ENCODE measurements at regions not wholly inside any gene's neighbourhood (a gene's known extent, or its start where the extent isn't known, plus 50 kb on each side); places are given as distances from the start of the nearest gene placed in this dataset.

GRCh38 chr22:49262167-49262566 is 565.5 kb downstream of the BRD1 start:
- no peak for DNase-seq

- DNase-seq: no peak
Measured at GRCh38 chr22:49261616-49262015, 566.1 kb downstream of the BRD1 start.

DNA sequence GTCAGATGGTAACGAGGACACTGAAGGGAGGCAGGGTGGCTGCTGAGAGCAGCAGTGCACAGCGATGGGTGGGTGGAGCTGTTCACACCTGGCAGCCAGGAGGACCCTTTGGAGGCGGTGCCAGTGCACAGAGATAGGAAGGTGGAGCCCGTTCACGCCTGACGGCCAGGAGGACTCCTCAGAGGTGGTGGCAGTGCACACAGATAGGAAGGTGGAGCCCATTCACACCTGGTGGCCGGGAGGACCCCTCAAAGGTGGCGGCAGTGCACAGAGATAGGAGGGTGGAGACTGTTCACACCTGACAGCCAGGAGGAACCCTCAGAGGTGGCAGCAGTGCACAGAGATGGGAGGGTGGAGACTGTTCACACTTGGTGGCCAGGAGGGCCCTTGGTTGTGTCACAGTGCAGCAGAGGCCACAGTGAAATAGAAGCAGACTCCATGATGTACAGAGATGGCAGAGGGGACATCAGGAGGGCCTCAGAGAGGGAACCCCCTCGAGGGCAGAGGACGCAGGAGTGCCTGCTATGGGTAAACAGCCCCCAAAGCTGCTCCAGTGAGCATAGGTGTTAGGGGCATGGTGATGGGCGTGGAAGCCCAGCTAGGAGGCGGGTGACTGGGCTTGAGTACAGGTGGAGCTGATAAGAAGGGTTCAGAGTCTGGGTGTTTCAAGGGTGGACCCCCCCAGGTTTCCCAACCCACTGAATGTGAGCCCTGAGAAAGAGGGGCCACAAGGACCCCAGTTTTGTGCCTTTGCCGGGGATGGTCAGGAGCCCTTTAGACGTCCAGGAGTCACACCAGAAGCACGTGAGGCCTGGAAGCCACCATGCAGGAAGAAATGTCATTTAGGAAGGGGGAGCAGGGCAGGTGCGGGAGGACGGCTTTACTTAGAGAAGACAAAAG is 566.7 kb downstream of the BRD1 start:
- DNase-seq: no peak

DNA sequence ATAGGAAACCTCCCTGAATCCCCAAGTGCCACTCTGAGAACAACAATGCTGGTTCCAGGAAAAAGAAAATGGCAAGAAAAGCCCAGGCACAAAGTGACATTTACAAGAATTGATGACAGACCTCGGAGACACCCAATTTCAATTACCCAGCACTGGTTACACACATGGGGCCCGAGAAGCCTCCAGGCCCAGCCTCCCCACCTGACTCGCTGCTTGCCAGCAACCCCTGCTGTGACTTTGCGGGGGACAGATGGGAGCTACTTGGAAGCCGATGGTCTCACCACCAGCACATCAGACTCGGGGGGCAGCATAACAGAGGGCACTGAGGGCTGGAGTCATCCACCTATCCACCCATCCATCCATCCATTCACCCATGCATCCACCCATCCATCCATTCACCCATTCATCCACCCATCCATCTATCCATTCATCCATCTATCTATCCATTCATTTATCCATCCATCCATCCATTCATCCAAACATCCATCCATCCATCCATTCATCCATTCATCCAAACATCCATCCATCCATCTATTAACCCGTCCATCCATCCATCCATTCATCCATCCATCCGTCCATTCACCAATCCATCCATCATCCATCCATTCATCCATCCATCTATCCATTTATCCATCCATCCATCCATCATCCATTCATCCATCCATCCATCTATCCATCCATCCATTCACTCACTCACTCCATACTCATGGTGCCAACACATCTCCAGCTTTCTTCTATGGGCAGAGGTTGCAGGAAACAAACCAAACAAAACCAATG is 567.6 kb downstream of the BRD1 start:
- no peak for DNase-seq

DNA sequence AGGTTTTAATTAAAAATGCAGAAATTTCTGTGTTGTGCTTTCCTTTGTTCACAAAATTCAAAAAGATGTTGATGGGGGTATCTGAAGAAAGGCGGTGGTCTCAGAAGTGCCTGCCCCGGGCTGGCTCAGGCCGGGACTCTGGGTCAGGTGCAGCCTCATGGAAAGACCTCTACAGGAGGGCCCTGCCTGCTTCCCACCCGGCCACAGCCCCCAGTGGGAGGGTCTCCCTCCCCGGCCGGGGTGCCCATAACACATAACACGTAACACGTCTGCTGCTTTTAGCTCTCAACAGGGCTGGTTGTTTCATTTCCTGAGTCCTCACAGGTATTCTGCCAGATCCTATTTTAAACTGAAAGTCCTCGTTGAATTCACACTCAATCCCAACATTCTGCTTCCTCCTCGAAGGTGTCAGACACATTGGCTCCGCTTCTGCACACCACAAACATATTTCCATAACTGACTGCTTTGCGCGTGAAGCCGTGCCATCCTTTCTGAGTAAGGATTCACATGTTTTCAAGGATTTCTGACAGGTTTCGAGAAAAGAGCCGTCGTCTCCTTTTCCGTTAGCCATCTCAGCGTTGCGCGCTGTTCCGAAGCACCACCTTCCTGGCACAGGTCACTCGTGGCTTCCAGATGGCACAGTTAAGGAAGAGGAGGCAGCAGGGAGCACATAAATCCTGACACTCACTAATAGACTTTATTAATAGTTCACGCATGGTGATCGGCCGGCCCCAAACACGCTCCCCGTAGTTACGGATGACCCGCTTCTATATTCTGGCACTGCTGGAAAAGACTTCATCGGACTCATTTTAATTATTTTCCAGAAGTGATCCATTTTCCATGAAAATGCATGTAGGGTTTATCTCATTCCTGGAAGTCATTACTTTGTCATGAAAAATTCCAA is 569.3 kb downstream of the BRD1 start:
- DNase-seq: no peak

DNA sequence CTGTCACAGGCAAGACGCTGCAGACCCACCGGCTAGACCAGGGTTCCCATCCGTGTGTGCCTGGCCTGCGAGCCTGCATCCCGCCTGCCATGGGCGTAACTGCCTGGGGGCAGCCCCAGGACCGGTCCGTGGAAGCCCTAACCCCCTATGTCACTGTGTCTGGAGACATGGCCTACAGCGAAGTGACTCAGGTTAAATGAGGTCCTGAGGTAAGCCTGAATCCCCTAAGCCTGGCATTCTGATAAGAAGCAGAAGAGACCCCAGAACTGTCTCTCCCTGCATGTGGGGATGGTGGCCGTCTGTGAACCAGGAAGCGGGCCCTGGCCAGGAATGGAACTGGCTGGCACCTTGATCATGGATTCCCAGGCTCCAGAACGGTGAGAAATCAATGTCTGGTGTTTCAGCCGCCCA is 570.1 kb downstream of the BRD1 start:
- no peak for DNase-seq

- no peak for DNase-seq
Measured at GRCh38 chr22:49255741-49256318, 571.8 kb downstream of the BRD1 start.

GRCh38 chr22:49255154-49255553 is 572.5 kb downstream of the BRD1 start:
- no peak for DNase-seq

- no peak for DNase-seq
Measured at GRCh38 chr22:49253656-49254055, 574.0 kb downstream of the BRD1 start.

GRCh38 chr22:49251371-49251770 is 576.3 kb downstream of the BRD1 start:
- DNase-seq: no peak

DNA sequence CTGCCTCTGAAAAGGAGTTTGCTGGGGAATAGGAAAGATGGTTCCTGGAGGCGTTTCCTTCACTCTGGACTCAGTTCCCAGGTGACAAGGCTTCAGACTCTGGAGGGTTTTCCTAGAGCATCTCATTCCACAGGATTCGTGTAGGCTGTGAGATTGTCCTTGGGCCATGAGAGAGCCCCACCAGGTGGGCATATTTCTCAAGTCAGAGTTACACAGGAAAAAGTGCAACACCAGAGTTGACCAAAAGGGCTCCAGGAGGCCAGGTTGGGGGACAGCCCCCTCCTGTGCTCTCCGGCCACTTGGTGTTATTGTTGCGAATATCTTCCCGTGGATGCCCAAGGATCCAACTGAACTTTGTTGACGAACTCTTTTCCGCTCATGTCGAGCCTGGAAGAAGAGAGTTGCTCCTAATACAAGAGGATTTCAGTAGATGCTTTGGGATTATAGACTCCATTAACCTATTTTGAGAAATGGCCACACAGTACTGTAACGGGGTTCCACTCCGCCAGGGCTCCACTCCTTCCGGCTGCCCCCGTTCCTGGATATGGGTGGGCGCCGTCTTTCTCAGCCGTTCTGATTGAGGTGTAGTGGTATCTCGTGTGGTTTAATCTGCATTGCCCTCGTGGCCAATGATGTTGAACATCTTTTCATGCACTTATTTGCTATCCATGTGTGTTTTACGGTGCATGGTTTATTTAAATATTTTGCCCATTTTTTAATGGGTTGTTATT is 580.3 kb downstream of the BRD1 start:
- DNase-seq: no peak

GRCh38 chr22:49244466-49245420 is 582.9 kb downstream of the BRD1 start:
- no peak for DNase-seq

- no peak for DNase-seq
Measured at GRCh38 chr22:49243965-49244364, 583.7 kb downstream of the BRD1 start.

DNA sequence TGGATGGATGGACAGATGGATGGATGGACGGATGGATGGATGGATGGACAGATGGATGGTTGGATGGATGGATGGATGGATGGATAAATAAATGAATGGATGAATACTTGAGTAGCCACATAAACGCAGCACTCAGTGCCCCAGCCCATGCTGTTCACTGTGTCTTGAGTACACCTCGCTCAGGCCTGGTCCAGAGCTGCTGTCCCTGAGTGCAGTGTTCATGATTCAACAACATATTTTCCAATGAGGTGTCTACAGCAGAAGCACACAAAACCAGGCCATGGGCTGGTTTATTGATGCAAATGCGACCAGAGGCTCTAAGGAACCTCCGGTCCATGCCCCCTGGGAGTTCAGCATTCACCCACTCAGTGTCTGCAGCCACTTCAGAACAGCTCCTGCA is 584.3 kb downstream of the BRD1 start:
- DNase-seq: no peak

GRCh38 chr22:49242480-49242879 is 585.2 kb downstream of the BRD1 start:
- DNase-seq: no peak

DNA sequence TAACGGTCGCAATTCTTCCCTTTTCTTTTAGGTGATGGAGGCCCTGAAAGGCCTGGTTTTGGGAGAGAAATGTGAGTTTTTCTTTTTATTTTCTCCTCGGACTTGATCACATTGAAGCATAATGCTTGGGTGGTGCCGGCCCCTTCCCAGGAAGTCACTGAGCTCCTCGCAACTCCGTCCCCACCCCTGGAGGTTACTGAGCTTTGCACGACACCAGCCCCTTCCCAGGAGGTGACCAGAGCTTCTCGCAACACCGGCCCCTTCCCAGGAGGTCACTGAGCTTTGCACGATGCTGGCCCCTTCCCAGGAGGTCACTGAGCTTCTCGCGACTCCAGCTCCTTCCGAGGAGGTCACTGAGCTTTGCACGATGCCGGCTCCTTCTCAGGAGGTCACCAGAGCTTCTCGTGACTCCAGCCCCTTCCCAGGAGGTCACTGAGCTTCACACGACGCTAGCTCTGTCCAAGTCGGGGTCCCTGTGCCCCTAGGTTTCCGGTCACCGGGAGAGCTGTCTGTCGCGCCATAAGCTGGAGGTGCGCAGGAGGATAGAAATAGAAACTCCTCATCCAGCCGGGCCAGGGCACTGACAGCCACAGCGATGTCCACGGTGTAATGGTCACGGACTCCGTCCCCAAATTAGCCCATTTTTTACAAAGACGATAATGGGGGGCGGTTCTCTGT is 586.4 kb downstream of the BRD1 start:
- no peak for DNase-seq

GRCh38 chr22:49240472-49240871 is 587.2 kb downstream of the BRD1 start:
- DNase-seq: no peak

- DNase-seq: no peak
Measured at GRCh38 chr22:49240016-49240380, 587.7 kb downstream of the BRD1 start.

- DNase-seq: no peak
Measured at GRCh38 chr22:49239264-49240015, 588.2 kb downstream of the BRD1 start.
